GM12892 (cell line): ENCODE measurements at regions not wholly inside any gene's neighbourhood (a gene's known extent, or its start where the extent isn't known, plus 50 kb on each side); places are given as distances from the start of the nearest gene placed in this dataset.
A peak's percentile ranks its signal among the peaks of the same experiment; 100 is the strongest.

ENCODE experiments used
- DNase-seq: peaks from one replicate; pipeline ENCODE4 v3.0.0; 2011; ENCODE audit not compliant: insufficient read length
- FAIRE-seq: peaks from 2 replicates; lab custom pipeline; 2011; peaks lifted over from hg19 to GRCh38; lab: Jason Lieb, UNC
- POLR2A ChIP-seq: IDR thresholded peaks from 2 replicates; pipeline ENCODE4 v1.6.1; 2011; ENCODE audit warnings: low read depth, low read length, control low read depth
- POLR2AphosphoS5 ChIP-seq: IDR thresholded peaks from 2 replicates; pipeline ENCODE4 v1.6.1; 2011; ENCODE audit warnings: low read depth, low read length, control low read depth
- TAF1 ChIP-seq: IDR thresholded peaks from 2 replicates; pipeline ENCODE4 v1.6.1; 2011; ENCODE audit warnings: low read depth, mild to moderate bottlenecking, control low read depth, low read length, borderline replicate concordance

- TF ChIP-seq POLR2A (no peak), POLR2AphosphoS5 (no peak), TAF1 (no peak)
- no peak for DNase-seq
- FAIRE-seq, result peak; percentile 48
Measured at GRCh38 chr22:22109693-22110466, 127.3 kb upstream of the TOP3B start.

- no peak for DNase-seq
- no peak for FAIRE-seq
- TF ChIP-seq TAF1 (no peak), POLR2AphosphoS5 (no peak), POLR2A (no peak)
Measured at GRCh38 chr22:22106855-22107254, 124.3 kb upstream of the TOP3B start.

GRCh38 chr22:22105364-22105763, 122.8 kb upstream of the TOP3B start:
- FAIRE-seq (no peak), DNase-seq (no peak)
- TF ChIP-seq POLR2AphosphoS5 (no peak), TAF1 (no peak), POLR2A (no peak)

GRCh38 chr22:22103078-22103875, 120.7 kb upstream of the TOP3B start:
- no peak for DNase-seq
- TF ChIP-seq POLR2AphosphoS5 (no peak), TAF1 (no peak), POLR2A (no peak)
- no peak for FAIRE-seq

GRCh38 chr22:22099833-22100812, 117.5 kb upstream of the TOP3B start:
- DNase-seq, result no peak
- peak; percentile 33 for FAIRE-seq
- TF ChIP-seq POLR2AphosphoS5 (no peak), TAF1 (no peak), POLR2A (no peak)

- TF ChIP-seq TAF1 (no peak), POLR2AphosphoS5 (no peak), POLR2A (no peak)
- peak; percentile 92 for FAIRE-seq
- no peak for DNase-seq
Measured at GRCh38 chr22:22099194-22099486, 116.6 kb upstream of the TOP3B start.

- DNase-seq (no peak), FAIRE-seq (no peak)
- no peak for TF ChIP-seq POLR2AphosphoS5
- TF ChIP-seq POLR2A, result 0 out of 2 replicates have a peak, but pooled peaks have one; percentile 22
- TF ChIP-seq TAF1, result no peak
Measured at GRCh38 chr22:22098457-22099193, 116.0 kb upstream of the TOP3B start.

GRCh38 chr22:22097727-22098228, 115.2 kb upstream of the TOP3B start:
- TF ChIP-seq POLR2AphosphoS5 (no peak), TAF1 (no peak), POLR2A (no peak)

GRCh38 chr22:22094921-22095320, 112.3 kb upstream of the TOP3B start:
- no peak for TF ChIP-seq POLR2AphosphoS5
- no peak for TF ChIP-seq TAF1
- TF ChIP-seq POLR2A, result no peak
- no peak for FAIRE-seq
- no peak for DNase-seq

More at GRCh38 chr22:22097727-22098228, 115.2 kb upstream of the TOP3B start:
- DNase-seq (no peak), FAIRE-seq (no peak)

- DNase-seq (no peak), FAIRE-seq (no peak)
- TF ChIP-seq POLR2AphosphoS5, result no peak
- no peak for TF ChIP-seq POLR2A
- TF ChIP-seq TAF1, result no peak
Measured at GRCh38 chr22:22094514-22094913, 111.9 kb upstream of the TOP3B start.

GRCh38 chr22:22093743-22094142, 111.2 kb upstream of the TOP3B start:
- DNase-seq, result no peak
- no peak for FAIRE-seq
- TF ChIP-seq POLR2AphosphoS5 (no peak), TAF1 (no peak), POLR2A (no peak)
